Epithelial cell of proximal tubule (primary cell): ENCODE measurements at regions not wholly inside any gene's neighbourhood (a gene's known extent, or its start where the extent isn't known, plus 50 kb on each side); places are given as distances from the start of the nearest gene placed in this dataset.

Experiments used
- DNase-seq: peaks from one replicate; pipeline ENCODE4 v3.0.0-alpha.2; 2011; ENCODE audit warnings: low read depth
- H3K4me3 ChIP-seq: 2 replicates; pipeline ENCODE4 v1.5.1; 2011; ENCODE audit warnings: low read depth, mild to moderate bottlenecking, low read length
- TF ChIP-seq, protein P1 (sequence below): conservative IDR thresholded peaks from 2 replicates; pipeline ENCODE4 v1.5.1; 2012; ENCODE audit warnings: low read depth, mild to moderate bottlenecking, low read length

DNA sequence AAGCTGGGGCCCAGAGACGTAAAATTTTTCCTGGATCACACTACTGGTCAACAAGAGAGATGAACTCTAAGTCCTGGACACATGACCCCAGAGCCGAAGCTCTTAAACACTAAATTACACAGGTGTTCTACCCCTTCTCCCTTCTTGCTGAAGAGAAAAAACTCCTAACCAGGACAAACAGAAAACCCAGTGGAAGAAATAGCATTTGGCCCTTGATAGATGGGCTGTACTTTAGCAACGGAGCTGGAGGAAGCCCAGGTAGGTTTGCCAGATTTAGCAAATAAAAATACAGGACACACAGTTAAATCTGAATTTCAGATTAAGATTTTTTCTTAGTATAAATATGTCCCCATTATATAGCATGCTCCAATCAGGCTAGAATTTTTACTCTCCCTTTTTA, 72.7 kb downstream of the DIRAS3 start:
- TF ChIP-seq, protein P1, sequence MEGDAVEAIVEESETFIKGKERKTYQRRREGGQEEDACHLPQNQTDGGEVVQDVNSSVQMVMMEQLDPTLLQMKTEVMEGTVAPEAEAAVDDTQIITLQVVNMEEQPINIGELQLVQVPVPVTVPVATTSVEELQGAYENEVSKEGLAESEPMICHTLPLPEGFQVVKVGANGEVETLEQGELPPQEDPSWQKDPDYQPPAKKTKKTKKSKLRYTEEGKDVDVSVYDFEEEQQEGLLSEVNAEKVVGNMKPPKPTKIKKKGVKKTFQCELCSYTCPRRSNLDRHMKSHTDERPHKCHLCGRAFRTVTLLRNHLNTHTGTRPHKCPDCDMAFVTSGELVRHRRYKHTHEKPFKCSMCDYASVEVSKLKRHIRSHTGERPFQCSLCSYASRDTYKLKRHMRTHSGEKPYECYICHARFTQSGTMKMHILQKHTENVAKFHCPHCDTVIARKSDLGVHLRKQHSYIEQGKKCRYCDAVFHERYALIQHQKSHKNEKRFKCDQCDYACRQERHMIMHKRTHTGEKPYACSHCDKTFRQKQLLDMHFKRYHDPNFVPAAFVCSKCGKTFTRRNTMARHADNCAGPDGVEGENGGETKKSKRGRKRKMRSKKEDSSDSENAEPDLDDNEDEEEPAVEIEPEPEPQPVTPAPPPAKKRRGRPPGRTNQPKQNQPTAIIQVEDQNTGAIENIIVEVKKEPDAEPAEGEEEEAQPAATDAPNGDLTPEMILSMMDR = no peak
- DNase-seq = no peak
- H3K4me3 ChIP-seq = no peak overlapping the region

DNA sequence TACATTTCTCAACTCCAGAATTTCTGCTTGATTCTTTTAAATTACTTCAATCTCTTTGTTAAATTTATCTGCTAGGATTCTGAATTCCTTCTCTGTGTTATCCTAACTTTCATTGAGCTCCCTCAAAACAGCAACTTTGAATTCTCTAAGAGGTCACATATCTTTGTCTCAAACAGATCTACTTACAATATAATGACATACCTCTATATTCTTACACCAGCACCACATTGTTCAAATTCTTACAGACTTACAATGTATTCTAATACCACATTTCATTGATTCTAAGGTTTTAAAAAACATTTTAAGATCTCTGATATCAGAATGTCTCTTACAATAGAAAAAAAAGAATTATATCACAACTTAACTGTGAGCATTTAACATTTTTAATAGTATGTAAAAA, 77.4 kb downstream of the DIRAS3 start:
- no peak for DNase-seq
- H3K4me3 ChIP-seq = no peak overlapping the region
- TF ChIP-seq, protein P1 = no peak

DNA sequence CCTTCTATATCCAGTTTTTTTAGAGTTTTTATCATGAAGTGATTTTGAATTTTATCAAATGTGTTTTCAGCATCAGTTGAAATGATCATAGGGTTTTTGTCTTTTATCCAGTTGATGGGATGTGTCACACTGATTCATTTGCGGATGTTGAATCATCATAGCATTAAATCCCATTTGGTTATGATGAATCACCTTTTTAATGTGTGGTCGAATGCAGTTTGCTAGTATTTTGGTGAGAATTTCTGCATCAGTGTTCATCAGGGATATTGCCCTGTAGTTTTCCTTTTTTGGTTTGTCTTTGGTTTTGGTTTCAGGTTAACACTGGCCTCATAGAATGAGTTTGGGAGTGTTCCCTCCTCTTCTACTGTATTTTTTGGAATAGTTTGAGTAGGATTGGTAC, 80.3 kb downstream of the DIRAS3 start:
- H3K4me3 ChIP-seq = no peak overlapping the region
- DNase-seq = no peak
- TF ChIP-seq, protein P1 = no peak

DNA sequence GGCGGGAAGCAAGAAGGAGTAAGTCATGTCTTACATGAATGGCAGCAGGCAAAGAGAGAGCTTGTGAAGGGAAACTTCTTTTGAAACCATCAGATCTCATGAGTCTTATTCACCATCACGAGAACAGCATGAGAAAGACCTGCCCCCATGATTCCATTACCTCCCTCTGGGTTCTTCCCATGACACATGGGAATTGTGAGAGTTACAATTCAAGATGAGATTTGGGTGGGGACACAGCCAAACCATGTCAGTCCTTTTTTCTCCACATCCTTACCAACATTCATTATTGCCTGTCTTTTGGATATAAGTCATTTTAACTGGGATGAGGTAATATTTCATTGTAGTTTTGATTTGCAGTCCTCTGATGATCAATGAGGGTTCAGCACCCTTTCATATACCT, 81.0 kb downstream of the DIRAS3 start:
- no peak for DNase-seq
- TF ChIP-seq, protein P1 = no peak
- H3K4me3 ChIP-seq = no peak overlapping the region

DNA sequence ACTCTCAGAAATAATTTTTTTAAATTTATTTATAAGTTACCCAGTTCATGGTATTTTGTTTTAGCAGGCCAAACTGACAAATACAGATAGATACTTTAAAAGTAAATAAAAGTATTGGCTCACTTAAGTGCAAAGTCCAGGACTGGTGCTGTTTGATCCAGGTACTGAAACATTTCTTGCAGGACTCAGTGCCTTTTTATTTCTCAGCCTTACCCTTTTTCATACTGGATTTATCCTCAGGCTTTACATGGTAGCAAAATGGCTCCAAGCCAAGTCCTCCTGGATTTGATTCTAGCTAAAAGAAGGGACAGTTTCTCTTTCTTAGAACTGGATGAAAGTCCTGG, 83.8 kb downstream of the DIRAS3 start:
- DNase-seq = no peak
- no peak overlapping the region for H3K4me3 ChIP-seq
- TF ChIP-seq, protein P1 = no peak

DNA sequence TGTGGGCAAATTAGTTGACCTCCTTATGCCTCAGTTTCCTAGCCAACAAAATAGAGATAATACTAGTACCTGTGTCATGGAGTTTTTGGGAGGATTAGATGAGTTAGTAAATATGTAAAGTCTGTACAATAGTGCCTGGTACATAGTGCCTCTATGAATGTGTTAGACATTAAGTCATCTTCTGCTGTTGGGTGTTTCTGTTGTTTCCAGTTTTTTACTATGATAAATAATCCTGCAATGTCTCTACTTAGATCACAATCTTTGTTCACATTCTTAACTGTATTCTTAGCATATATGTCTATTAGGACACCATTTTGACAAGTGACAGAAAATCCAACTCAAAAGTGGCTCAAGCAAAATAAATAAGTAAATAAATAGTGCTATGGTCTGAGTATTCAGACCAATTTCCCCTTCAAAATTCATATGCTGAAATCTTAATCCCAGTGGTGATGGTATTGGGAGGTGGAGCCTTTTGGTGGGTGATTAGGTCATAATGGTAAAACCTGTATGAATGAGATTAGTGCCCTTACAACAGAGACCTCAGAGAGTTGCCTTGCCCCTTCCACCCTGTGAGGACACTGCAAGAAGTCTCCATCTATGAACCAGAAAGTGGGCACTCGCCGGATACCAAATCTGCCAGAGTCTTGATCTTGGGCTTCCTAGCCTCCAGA, 84.3 kb downstream of the DIRAS3 start:
- H3K4me3 ChIP-seq = no peak overlapping the region
- TF ChIP-seq, protein P1 = no peak
- DNase-seq = no peak

DNA sequence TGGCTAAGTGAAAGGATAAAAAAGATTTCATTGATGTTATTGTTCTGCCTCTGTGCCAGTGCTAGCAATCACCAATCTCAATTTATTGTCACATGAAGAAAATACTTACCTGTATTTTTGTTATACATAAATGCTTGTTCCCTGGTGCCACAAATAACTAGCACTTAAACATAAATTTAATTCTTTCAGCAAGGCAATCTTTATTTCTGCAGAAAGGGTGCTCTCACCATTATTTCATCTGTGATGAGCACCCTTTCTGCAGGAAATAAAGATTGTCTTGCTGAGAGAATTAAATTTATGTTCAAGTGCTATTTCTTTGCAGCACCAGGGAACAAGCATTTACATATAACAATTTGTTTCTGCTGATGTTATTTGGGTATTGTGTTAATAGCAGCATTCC, 87.2 kb downstream of the DIRAS3 start:
- TF ChIP-seq, protein P1 = no peak

More for the DNA sequence above, 87.2 kb downstream of the DIRAS3 start:
- H3K4me3 ChIP-seq = no peak overlapping the region
- no peak for DNase-seq
